ENCODE measurements at regions not wholly inside any gene's neighbourhood (a gene's known extent, or its start where the extent isn't known, plus 50 kb on each side); places are given as distances from the start of the nearest gene placed in this dataset.

GRCh38 chr13:62014299-62014698, 598.6 kb upstream of the PCDH20 start:
- no peak overlapping the region for H3K9ac ChIP-seq (ENCODE audit: low read length)
- H4K91ac ChIP-seq (ENCODE audit: low read depth, low read length), result no peak overlapping the region
- H3K4me2 ChIP-seq (ENCODE audit: low read length), result no peak overlapping the region
- H3K4me1 ChIP-seq (ENCODE audit: control insufficient read depth in 1 of 2, insufficient read depth in 2 of 2, low read length in 2 of 2), result no peaks in the 10 kb centered on the region
- H3K36me3 ChIP-seq (ENCODE audit: control insufficient read depth in 1 of 2, insufficient read depth in 2 of 2, low read length in 2 of 2), result no peaks in the 10 kb centered on the region
- no peaks in the 10 kb centered on the region for H3K79me2 ChIP-seq (ENCODE audit: control insufficient read depth, insufficient read depth, low read length, poor library complexity)
- H3K9me3 ChIP-seq (ENCODE audit: insufficient read depth, low read depth, low read length), result no peaks in the 10 kb centered on the region
- H3K27ac ChIP-seq (ENCODE audit: low read depth, low read length), result no peak overlapping the region
- H3K4me3 ChIP-seq (ENCODE audit: low read depth, low read length), result no peak overlapping the region
- H3K23ac ChIP-seq (ENCODE audit: low read length), result no peak overlapping the region
- H2BK5ac ChIP-seq (ENCODE audit: low read depth, low read length, poor library complexity), result no peak overlapping the region
- no peaks in the 10 kb centered on the region for H3K79me1 ChIP-seq (ENCODE audit: low read length)
- peak in 1 of 2 donors; percentile 54 for DNase-seq
- H3K4ac ChIP-seq (ENCODE audit: low read depth, low read length), result no peak overlapping the region
- H2BK120ac ChIP-seq (ENCODE audit: insufficient read depth, low read length, poor library complexity), result no peak overlapping the region
- H4K8ac ChIP-seq (ENCODE audit: low read depth, low read length), result no peak overlapping the region
- no peak overlapping the region for H4K12ac ChIP-seq (ENCODE audit: low read depth, low read length)
- no peak overlapping the region for H2BK12ac ChIP-seq (ENCODE audit: low read length)
- no peak overlapping the region for H3K18ac ChIP-seq (ENCODE audit: low read length)
- H2AFZ ChIP-seq (ENCODE audit: insufficient read depth, low read length, poor library complexity), result no peak overlapping the region
- WGBS (ENCODE audit: extremely low coverage, insufficient coverage, insufficient read length), result no CpG with 5 or more reads among the region's 3 CpGs
- no peaks in the 10 kb centered on the region for H3K27me3 ChIP-seq (ENCODE audit: insufficient read depth, low read length)
- no peak overlapping the region for H2AK5ac ChIP-seq (ENCODE audit: low read length)
- H3K14ac ChIP-seq (ENCODE audit: low read length), result no peak overlapping the region

DNA sequence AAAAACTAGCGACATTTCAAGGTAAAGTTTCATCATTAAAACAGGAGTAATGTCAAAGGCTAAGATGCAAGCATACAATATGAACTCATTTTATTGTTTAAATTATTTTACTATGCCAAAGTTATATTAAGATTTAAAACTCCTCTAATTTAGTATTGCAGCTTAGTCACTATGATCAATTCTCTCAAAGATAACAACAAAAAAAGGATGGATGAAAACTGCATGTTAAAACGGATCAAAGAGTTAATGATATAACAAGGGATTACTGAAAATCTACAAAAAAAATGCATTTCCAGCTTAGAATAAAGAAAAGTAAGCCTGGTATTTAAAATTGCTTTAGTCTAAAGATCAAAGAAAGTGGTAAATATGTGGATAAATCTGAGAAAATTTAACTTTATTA, 587.8 kb upstream of the PCDH20 start:
- Histone ChIP-seq H3K27me3 (ENCODE audit: insufficient read depth, low read length) (no peaks in the 10 kb centered on the region), H3K18ac (ENCODE audit: low read length) (no peak overlapping the region), H2BK5ac (ENCODE audit: low read depth, low read length, poor library complexity) (no peak overlapping the region), H3K4me1 (ENCODE audit: control insufficient read depth in 1 of 2, insufficient read depth in 2 of 2, low read length in 2 of 2) (no peaks in the 10 kb centered on the region), H3K9ac (ENCODE audit: low read length) (no peak overlapping the region), H3K4me3 (ENCODE audit: low read depth, low read length) (no peak overlapping the region), H3K14ac (ENCODE audit: low read length) (no peak overlapping the region), H3K4ac (ENCODE audit: low read depth, low read length) (no peak overlapping the region), H4K91ac (ENCODE audit: low read depth, low read length) (no peak overlapping the region), H3K9me3 (ENCODE audit: insufficient read depth, low read depth, low read length) (no peaks in the 10 kb centered on the region), H3K4me2 (ENCODE audit: low read length) (no peak overlapping the region), H2BK120ac (ENCODE audit: insufficient read depth, low read length, poor library complexity) (no peak overlapping the region), H3K27ac (ENCODE audit: low read depth, low read length) (no peak overlapping the region), H4K12ac (ENCODE audit: low read depth, low read length) (no peak overlapping the region), H2BK12ac (ENCODE audit: low read length) (no peak overlapping the region), H4K8ac (ENCODE audit: low read depth, low read length) (no peak overlapping the region), H2AK5ac (ENCODE audit: low read length) (no peak overlapping the region), H3K23ac (ENCODE audit: low read length) (no peak overlapping the region), H3K79me1 (ENCODE audit: low read length) (no peaks in the 10 kb centered on the region), H3K36me3 (ENCODE audit: control insufficient read depth in 1 of 2, insufficient read depth in 2 of 2, low read length in 2 of 2) (no peaks in the 10 kb centered on the region), H2AFZ (ENCODE audit: insufficient read depth, low read length, poor library complexity) (no peak overlapping the region), H3K79me2 (ENCODE audit: control insufficient read depth, insufficient read depth, low read length, poor library complexity) (no peaks in the 10 kb centered on the region)
- DNase-seq, result no peak
- WGBS (ENCODE audit: extremely low coverage, insufficient coverage, insufficient read length), result no CpG with 5 or more reads among the region's 2 CpGs

GRCh38 chr13:61994174-61994573, 578.5 kb upstream of the PCDH20 start:
- H4K8ac ChIP-seq (ENCODE audit: low read depth, low read length), result no peak overlapping the region
- H3K23ac ChIP-seq (ENCODE audit: low read length), result no peak overlapping the region
- no peak overlapping the region for H3K4ac ChIP-seq (ENCODE audit: low read depth, low read length)
- no peaks in the 10 kb centered on the region for H3K9me3 ChIP-seq (ENCODE audit: insufficient read depth, low read depth, low read length)
- H2BK12ac ChIP-seq (ENCODE audit: low read length), result no peak overlapping the region
- no peak overlapping the region for H2AFZ ChIP-seq (ENCODE audit: insufficient read depth, low read length, poor library complexity)
- no peak overlapping the region for H2BK5ac ChIP-seq (ENCODE audit: low read depth, low read length, poor library complexity)
- no peaks in the 10 kb centered on the region for H3K79me2 ChIP-seq (ENCODE audit: control insufficient read depth, insufficient read depth, low read length, poor library complexity)
- H3K27ac ChIP-seq (ENCODE audit: low read depth, low read length), result no peak overlapping the region
- H2AK5ac ChIP-seq (ENCODE audit: low read length), result no peak overlapping the region
- WGBS (ENCODE audit: extremely low coverage, insufficient coverage, insufficient read length), result no CpG with 5 or more reads among the region's 1 CpG
- no peak overlapping the region for H3K4me2 ChIP-seq (ENCODE audit: low read length)
- no peak overlapping the region for H4K12ac ChIP-seq (ENCODE audit: low read depth, low read length)
- no peak overlapping the region for H3K4me3 ChIP-seq (ENCODE audit: low read depth, low read length)
- no peak overlapping the region for H4K91ac ChIP-seq (ENCODE audit: low read depth, low read length)
- no peaks in the 10 kb centered on the region for H3K4me1 ChIP-seq (ENCODE audit: control insufficient read depth in 1 of 2, insufficient read depth in 2 of 2, low read length in 2 of 2)
- DNase-seq, result no peak
- H3K9ac ChIP-seq (ENCODE audit: low read length), result no peak overlapping the region
- H3K36me3 ChIP-seq (ENCODE audit: control insufficient read depth in 1 of 2, insufficient read depth in 2 of 2, low read length in 2 of 2), result no peaks in the 10 kb centered on the region
- H3K27me3 ChIP-seq (ENCODE audit: insufficient read depth, low read length), result no peaks in the 10 kb centered on the region
- H3K18ac ChIP-seq (ENCODE audit: low read length), result no peak overlapping the region
- no peaks in the 10 kb centered on the region for H3K79me1 ChIP-seq (ENCODE audit: low read length)
- no peak overlapping the region for H2BK120ac ChIP-seq (ENCODE audit: insufficient read depth, low read length, poor library complexity)
- no peak overlapping the region for H3K14ac ChIP-seq (ENCODE audit: low read length)

DNA sequence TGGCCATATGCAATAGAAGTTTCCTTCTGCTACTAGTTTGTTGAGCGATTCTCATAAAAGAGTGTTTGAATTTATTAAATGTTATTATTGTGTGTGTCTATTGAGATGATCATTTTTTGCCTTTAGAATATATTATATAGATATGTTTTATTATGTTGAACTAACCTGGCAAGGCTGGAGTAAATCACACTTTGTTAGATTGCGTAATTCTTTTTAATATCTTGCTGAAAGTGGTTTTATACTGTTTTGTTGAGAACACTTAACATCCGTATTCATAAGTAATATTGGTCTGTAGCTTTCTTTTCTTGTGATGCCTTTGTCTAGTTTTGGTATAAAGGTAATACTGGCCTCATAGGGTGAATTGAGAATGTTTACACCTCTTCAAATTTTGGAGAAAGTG, 574.3 kb upstream of the PCDH20 start:
- no peaks in the 10 kb centered on the region for H3K27me3 ChIP-seq (ENCODE audit: insufficient read depth, low read length)
- no peak overlapping the region for H2BK120ac ChIP-seq (ENCODE audit: insufficient read depth, low read length, poor library complexity)
- no peak overlapping the region for H4K8ac ChIP-seq (ENCODE audit: low read depth, low read length)
- no peak for DNase-seq
- WGBS (ENCODE audit: extremely low coverage, insufficient coverage, insufficient read length), result no CpG with 5 or more reads among the region's 3 CpGs
- no peak overlapping the region for H2AK5ac ChIP-seq (ENCODE audit: low read length)
- no peak overlapping the region for H3K23ac ChIP-seq (ENCODE audit: low read length)
- no peaks in the 10 kb centered on the region for H3K79me2 ChIP-seq (ENCODE audit: control insufficient read depth, insufficient read depth, low read length, poor library complexity)
- H3K9me3 ChIP-seq (ENCODE audit: insufficient read depth, low read depth, low read length), result no peaks in the 10 kb centered on the region
- no peak overlapping the region for H3K4me3 ChIP-seq (ENCODE audit: low read depth, low read length)
- no peak overlapping the region for H2AFZ ChIP-seq (ENCODE audit: insufficient read depth, low read length, poor library complexity)
- H3K27ac ChIP-seq (ENCODE audit: low read depth, low read length), result no peak overlapping the region
- H3K4me2 ChIP-seq (ENCODE audit: low read length), result no peak overlapping the region
- H3K79me1 ChIP-seq (ENCODE audit: low read length), result no peaks in the 10 kb centered on the region
- no peak overlapping the region for H3K18ac ChIP-seq (ENCODE audit: low read length)
- no peak overlapping the region for H2BK12ac ChIP-seq (ENCODE audit: low read length)
- H3K4ac ChIP-seq (ENCODE audit: low read depth, low read length), result no peak overlapping the region
- no peak overlapping the region for H3K9ac ChIP-seq (ENCODE audit: low read length)
- H3K14ac ChIP-seq (ENCODE audit: low read length), result no peak overlapping the region
- H3K4me1 ChIP-seq (ENCODE audit: control insufficient read depth in 1 of 2, insufficient read depth in 2 of 2, low read length in 2 of 2), result no peaks in the 10 kb centered on the region
- no peaks in the 10 kb centered on the region for H3K36me3 ChIP-seq (ENCODE audit: control insufficient read depth in 1 of 2, insufficient read depth in 2 of 2, low read length in 2 of 2)
- H4K91ac ChIP-seq (ENCODE audit: low read depth, low read length), result no peak overlapping the region
- H2BK5ac ChIP-seq (ENCODE audit: low read depth, low read length, poor library complexity), result no peak overlapping the region
- H4K12ac ChIP-seq (ENCODE audit: low read depth, low read length), result no peak overlapping the region
